Hepatocyte (in vitro differentiated cells): ENCODE measurements at regions not wholly inside any gene's neighbourhood (a gene's known extent, or its start where the extent isn't known, plus 50 kb on each side); places are given as distances from the start of the nearest gene placed in this dataset.
A peak's percentile ranks its signal among the peaks of the same experiment; 100 is the strongest.

Source experiments
- DNase-seq: peaks from one replicate; pipeline ENCODE4 v3.0.0-alpha.2; 2016; ENCODE audit warnings: low spot score
- H2AFZ ChIP-seq: fragments of 200-600 bp; sonication (generic); 2 replicates; pipeline ENCODE4 v1.6.0; 2016; ENCODE audit warnings: antibody characterized with exemption, mild to moderate bottlenecking
- H3K27ac ChIP-seq: fragments of 200-600 bp; sonication (generic); 2 replicates; pipeline ENCODE4 v1.5.1; 2016; ENCODE audit warnings: mild to moderate bottlenecking
- H3K27me3 ChIP-seq: fragments of 200-600 bp; sonication (generic); 2 replicates; pipeline ENCODE4 v1.6.1; 2016
- H3K36me3 ChIP-seq: fragments of 200-600 bp; sonication (generic); replicated peaks from 2 replicates; pipeline ENCODE4 v1.5.1; 2016; ENCODE audit warnings: low read depth; ENCODE audit not compliant: insufficient read depth
- H3K4me1 ChIP-seq: fragments of 200-600 bp; sonication (generic); 2 replicates; pipeline ENCODE4 v1.5.1; 2016; ENCODE audit warnings: mild to moderate bottlenecking, moderate library complexity; ENCODE audit not compliant: insufficient read depth
- H3K4me2 ChIP-seq: fragments of 200-600 bp; sonication (generic); 2 replicates; pipeline ENCODE4 v1.6.0; 2016
- H3K4me3 ChIP-seq: fragments of 200-600 bp; sonication (generic); 2 replicates; pipeline ENCODE4 v1.5.1; 2016; ENCODE audit warnings: mild to moderate bottlenecking
- H3K79me2 ChIP-seq: fragments of 200-600 bp; sonication (generic); 2 replicates; pipeline ENCODE4 v1.6.0; 2017; ENCODE audit warnings: mild to moderate bottlenecking
- H3K9me2 ChIP-seq: fragments of 200-600 bp; sonication (generic); replicated peaks from 2 replicates; pipeline ENCODE4 v1.6.0; 2017; ENCODE audit warnings: mild to moderate bottlenecking; ENCODE audit not compliant: insufficient read depth
- H3K9me3 ChIP-seq: fragments of 200-600 bp; sonication (generic); 2 replicates; pipeline ENCODE4 v1.5.1; 2016; ENCODE audit warnings: low read depth, mild to moderate bottlenecking
- H4K20me1 ChIP-seq: fragments of 200-600 bp; sonication (generic); 2 replicates; pipeline ENCODE4 v1.6.0; 2016; ENCODE audit warnings: mild to moderate bottlenecking; ENCODE audit not compliant: insufficient read depth, poor library complexity, severe bottlenecking
- CTCF ChIP-seq: fragments of 200-600 bp; sonication (generic); IDR thresholded peaks from 2 replicates; pipeline ENCODE4 v1.5.1; 2016; ENCODE audit warnings: antibody characterized with exemption, mild to moderate bottlenecking; ENCODE audit not compliant: poor library complexity
- EZH2 ChIP-seq: fragments of 200-600 bp; sonication (generic); IDR thresholded peaks from 2 replicates; pipeline ENCODE4 v1.6.1; 2016; ENCODE audit warnings: antibody characterized with exemption, mild to moderate bottlenecking, borderline replicate concordance
- EZH2phosphoT487 ChIP-seq: fragments of 200-600 bp; sonication (generic); IDR thresholded peaks from one replicate; pipeline ENCODE4 v1.6.1; 2018; ENCODE audit warnings: antibody characterized with exemption, mild to moderate bottlenecking, low read depth, moderate library complexity; ENCODE audit not compliant: unreplicated experiment, severe bottlenecking
- WGBS: methylation state at CpG from one replicate; pipeline ENCODE4 v1.1.6; 2016; ENCODE audit warnings: low lambda C conversion rate; ENCODE audit errors: missing lambda C conversion rate; 5-methylcytosine and 5-hydroxymethylcytosine counted together

DNA sequence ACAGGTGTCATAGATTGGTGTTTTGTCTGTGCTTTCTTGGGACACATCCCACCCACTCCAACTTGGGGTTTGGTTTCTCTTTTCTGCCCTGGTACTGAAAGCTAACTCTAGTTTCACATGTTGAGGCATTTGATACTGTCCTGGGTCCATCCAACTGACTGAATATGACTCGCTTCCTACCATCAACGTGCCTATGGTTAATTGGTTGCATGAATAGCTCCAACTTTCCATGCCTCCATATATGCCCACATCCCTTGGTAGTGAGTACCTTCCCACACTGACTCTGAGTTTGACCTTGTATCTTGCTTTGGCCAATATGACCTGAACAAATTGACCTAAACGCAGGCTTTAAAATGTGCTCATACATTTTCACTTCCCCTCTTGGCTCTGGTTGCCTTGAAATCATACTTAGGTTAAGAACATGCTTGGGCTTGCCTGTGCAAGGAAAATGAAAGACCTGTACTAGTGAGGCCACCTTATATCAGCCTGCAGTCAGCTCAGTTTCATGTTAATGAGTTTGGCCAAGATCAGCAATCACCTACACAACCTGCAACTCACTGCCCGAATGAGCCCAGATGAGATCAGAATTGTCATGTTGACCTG is 81.0 kb upstream of the KCNK2 start:
- H3K4me3 ChIP-seq, result no peak overlapping the region
- no peaks in the 10 kb centered on the region for H3K36me3 ChIP-seq
- no peaks in the 10 kb centered on the region for H4K20me1 ChIP-seq
- no peaks in the 10 kb centered on the region for H3K9me2 ChIP-seq
- H3K4me1 ChIP-seq, result peaks cover 4% of the 10 kb centered on the region
- no peak overlapping the region for H2AFZ ChIP-seq
- no peaks in the 10 kb centered on the region for H3K79me2 ChIP-seq
- no peak for TF ChIP-seq EZH2phosphoT487
- no peak for TF ChIP-seq CTCF
- no peak for TF ChIP-seq EZH2
- no peak overlapping the region for H3K4me2 ChIP-seq
- no peaks in the 10 kb centered on the region for H3K27me3 ChIP-seq
- DNase-seq, result no peak
- H3K9me3 ChIP-seq, result no peaks in the 10 kb centered on the region
- 94% methylated on average over 4 of the region's 4 CpGs for WGBS
- H3K27ac ChIP-seq, result no peak overlapping the region

- Histone ChIP-seq H3K9me2 (no peaks in the 10 kb centered on the region), H3K4me1 (peaks cover 4% of the 10 kb centered on the region), H3K4me2 (no peak overlapping the region), H3K36me3 (no peaks in the 10 kb centered on the region), H3K9me3 (no peaks in the 10 kb centered on the region), H3K79me2 (no peaks in the 10 kb centered on the region), H4K20me1 (no peaks in the 10 kb centered on the region), H3K27ac (no peak overlapping the region), H2AFZ (no peak overlapping the region), H3K27me3 (no peaks in the 10 kb centered on the region), H3K4me3 (no peak overlapping the region)
- TF ChIP-seq EZH2, result no peak
- no peak for TF ChIP-seq EZH2phosphoT487
- no peak for TF ChIP-seq CTCF
- DNase-seq, result no peak
- WGBS, result 90% methylated on average over 4 of the region's 4 CpGs
Measured at GRCh38 chr1:215002471-215002870, 80.1 kb upstream of the KCNK2 start.

DNA sequence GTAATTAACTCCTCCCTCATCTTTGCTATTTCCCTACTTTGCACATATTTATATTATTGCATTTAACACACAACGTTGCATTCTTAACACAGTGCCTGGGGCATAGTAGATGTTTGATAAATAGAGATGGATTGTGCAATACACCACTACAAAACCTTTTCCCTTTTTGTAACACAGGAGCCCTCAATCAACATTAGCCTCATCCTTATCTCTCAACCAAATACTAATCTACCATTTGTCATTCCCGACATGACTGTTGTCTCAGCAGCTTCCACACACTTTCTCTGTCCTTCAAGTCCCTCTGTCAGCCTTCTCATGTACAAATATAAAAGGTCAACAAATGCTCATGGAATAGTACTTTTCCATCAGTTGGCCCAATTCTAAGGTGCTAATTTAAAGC is 78.9 kb upstream of the KCNK2 start:
- TF ChIP-seq EZH2, result no peak
- no peak for TF ChIP-seq CTCF
- no peak for TF ChIP-seq EZH2phosphoT487
- DNase-seq, result no peak
- no peaks in the 10 kb centered on the region for H3K36me3 ChIP-seq
- peak overlapping the region; percentile 82 for H3K27ac ChIP-seq
- H3K4me2 ChIP-seq, result no peak overlapping the region
- no peak overlapping the region for H3K4me3 ChIP-seq
- no peak overlapping the region for H2AFZ ChIP-seq
- H3K79me2 ChIP-seq, result peaks cover 4% of the 10 kb centered on the region
- no peaks in the 10 kb centered on the region for H3K27me3 ChIP-seq
- no peaks in the 10 kb centered on the region for H4K20me1 ChIP-seq
- H3K9me2 ChIP-seq, result no peaks in the 10 kb centered on the region
- 34% methylated on average over 2 of the region's 2 CpGs for WGBS
- peaks cover 4% of the 10 kb centered on the region for H3K4me1 ChIP-seq
- H3K9me3 ChIP-seq, result no peaks in the 10 kb centered on the region
